GM23248 (cell line): ENCODE measurements at regions not wholly inside any gene's neighbourhood (a gene's known extent, or its start where the extent isn't known, plus 50 kb on each side); places are given as distances from the start of the nearest gene placed in this dataset.
"Not testable (repeated sequence)": the region's sequence is repeated elsewhere in the genome, so short reads cannot be mapped to it uniquely, and the experiment has no call there.

Source experiments
- DNase-seq: peaks from one replicate; pipeline ENCODE4 v3.0.0-alpha.2; 2015
- H2AFZ ChIP-seq: fragments of 200-600 bp; sonication (generic); 2 replicates; pipeline ENCODE4 v1.6.1; 2016; ENCODE audit warnings: antibody characterized with exemption
- H3F3A ChIP-seq: fragments of 200-600 bp; sonication (generic); 2 replicates; pipeline ENCODE4 v1.6.1; 2016; ENCODE audit warnings: mild to moderate bottlenecking, antibody characterized with exemption, mixed run types; ENCODE audit not compliant: insufficient read depth
- H3K27ac ChIP-seq: fragments of 200-600 bp; sonication (generic); 2 replicates; pipeline ENCODE4 v1.5.1; 2016; ENCODE audit warnings: mild to moderate bottlenecking
- H3K27me3 ChIP-seq: fragments of 200-600 bp; sonication (generic); replicated peaks from 2 replicates; pipeline ENCODE4 v1.6.1; 2016; ENCODE audit warnings: mild to moderate bottlenecking; ENCODE audit not compliant: insufficient read depth
- H3K36me3 ChIP-seq: fragments of 200-600 bp; sonication (generic); 2 replicates; pipeline ENCODE4 v1.6.1; 2016; ENCODE audit warnings: low read depth, mild to moderate bottlenecking
- H3K4me1 ChIP-seq: fragments of 200-600 bp; sonication (generic); 2 replicates; pipeline ENCODE4 v1.6.1; 2016; ENCODE audit warnings: mild to moderate bottlenecking; ENCODE audit not compliant: insufficient read depth
- H3K4me2 ChIP-seq: fragments of 200-600 bp; sonication (generic); one replicate; pipeline ENCODE4 v1.6.1; 2016; ENCODE audit warnings: mild to moderate bottlenecking; ENCODE audit not compliant: unreplicated experiment
- H3K4me3 ChIP-seq: fragments of 200-600 bp; sonication (generic); 2 replicates; pipeline ENCODE4 v1.5.1; 2016; ENCODE audit warnings: mild to moderate bottlenecking
- H3K79me2 ChIP-seq: fragments of 200-600 bp; sonication (generic); 2 replicates; pipeline ENCODE4 v1.6.1; 2016; ENCODE audit warnings: mild to moderate bottlenecking; ENCODE audit not compliant: insufficient read depth
- H3K9ac ChIP-seq: fragments of 200-600 bp; sonication (generic); 2 replicates; pipeline ENCODE4 v1.6.1; 2016; ENCODE audit warnings: mild to moderate bottlenecking
- H3K9me2 ChIP-seq: fragments of 200-600 bp; sonication (generic); 2 replicates; pipeline ENCODE4 v1.6.1; 2016; ENCODE audit warnings: mixed run types, mild to moderate bottlenecking, moderate library complexity; ENCODE audit not compliant: insufficient read depth
- H3K9me3 ChIP-seq: fragments of 200-600 bp; sonication (generic); one replicate; pipeline ENCODE4 v1.6.1; 2017; ENCODE audit warnings: low read depth
- H4K20me1 ChIP-seq: fragments of 200-600 bp; sonication (generic); 2 replicates; pipeline ENCODE4 v1.6.0; 2016; ENCODE audit not compliant: insufficient read depth
- EZH2 ChIP-seq: fragments of 200-600 bp; sonication (generic); IDR thresholded peaks from 2 replicates; pipeline ENCODE4 v1.6.1; 2018; ENCODE audit warnings: antibody characterized with exemption, mild to moderate bottlenecking; ENCODE audit not compliant: insufficient read depth, poor library complexity, severe bottlenecking
- EZH2phosphoT487 ChIP-seq: fragments of 200-600 bp; sonication (generic); IDR thresholded peaks from 2 replicates; pipeline ENCODE4 v1.6.1; 2018; ENCODE audit warnings: antibody characterized with exemption, moderate library complexity, mild to moderate bottlenecking, low read depth; ENCODE audit not compliant: insufficient read depth
- WGBS, 2 experiments: methylation state at CpG; one replicate each; pipeline ENCODE4 v1.1.6; 2015 to 2017; ENCODE audit warnings: low lambda C conversion rate in 2 of 2, low coverage in 1 of 2; ENCODE audit errors: missing lambda C conversion rate in 2 of 2; 5-methylcytosine and 5-hydroxymethylcytosine counted together
- in situ Hi-C: fragments of 300-500 bp; cut with MboI; formaldehyde crosslinking; loops from 2 replicates; pipeline ENCODE4 v1.15.0; 2020

GRCh38 chr13:59394496-59394895 is 769.2 kb downstream of the DIAPH3 start:
- no peaks in the 10 kb centered on the region for H3F3A ChIP-seq
- no peaks in the 10 kb centered on the region for H3K4me1 ChIP-seq
- no peak overlapping the region for H3K9ac ChIP-seq
- H3K4me3 ChIP-seq: no peak overlapping the region
- H3K27ac ChIP-seq: no peak overlapping the region
- H4K20me1 ChIP-seq: no peaks in the 10 kb centered on the region
- no peaks in the 10 kb centered on the region for H3K36me3 ChIP-seq
- TF ChIP-seq EZH2phosphoT487: no peak
- TF ChIP-seq EZH2: no peak
- 51 to 56% methylated on average over 2 of the region's 2 CpGs for WGBS, 2 experiments
- no peaks in the 10 kb centered on the region for H3K9me3 ChIP-seq
- no peaks in the 10 kb centered on the region; the same call in 1 of the 2 replicates for H3K27me3 ChIP-seq
- no peak overlapping the region for H2AFZ ChIP-seq
- in situ Hi-C loops: loop anchor here (10.0 to 25.0 kb wide), 2 partner anchors 370 to 518 kb away; no protein-coding TSS in a partner anchor
- no peak overlapping the region for H3K4me2 ChIP-seq
- no peak for DNase-seq
- no peaks in the 10 kb centered on the region for H3K79me2 ChIP-seq
- H3K9me2 ChIP-seq: no peaks in the 10 kb centered on the region

- Histone ChIP-seq H2AFZ (no peak overlapping the region), H3K9ac (no peak overlapping the region), H3K27ac (no peak overlapping the region), H3K79me2 (no peaks in the 10 kb centered on the region), H3K9me2 (no peaks in the 10 kb centered on the region), H3K4me1 (no peaks in the 10 kb centered on the region), H3K9me3 (no peaks in the 10 kb centered on the region), H3K4me3 (no peak overlapping the region), H3K27me3 (no peaks in the 10 kb centered on the region; the same call in 1 of the 2 replicates), H3F3A (no peaks in the 10 kb centered on the region), H3K4me2 (no peak overlapping the region), H3K36me3 (no peaks in the 10 kb centered on the region), H4K20me1 (no peaks in the 10 kb centered on the region)
- TF ChIP-seq EZH2 (no peak), EZH2phosphoT487 (no peak)
- in situ Hi-C loops: loop anchor here (10.0 to 25.0 kb wide), 2 partner anchors 367 to 514 kb away; no protein-coding TSS in a partner anchor
- DNase-seq: no peak
- WGBS, 2 experiments: 8 to 12% methylated on average over 3 of the region's 3 CpGs
Observed at GRCh38 chr13:59398127-59398526, 765.6 kb downstream of the DIAPH3 start.

- no peak for TF ChIP-seq EZH2phosphoT487
- no peak for TF ChIP-seq EZH2
- Histone ChIP-seq H4K20me1 (no peaks in the 10 kb centered on the region), H3K9me2 (no peaks in the 10 kb centered on the region), H3K4me3 (no peak overlapping the region), H3F3A (no peaks in the 10 kb centered on the region), H3K27ac (no peak overlapping the region), H3K4me1 (no peaks in the 10 kb centered on the region), H3K9me3 (no peaks in the 10 kb centered on the region), H3K4me2 (no peak overlapping the region), H3K9ac (no peak overlapping the region), H3K27me3 (no peaks in the 10 kb centered on the region; the same call in 1 of the 2 replicates), H3K36me3 (no peaks in the 10 kb centered on the region), H2AFZ (no peak overlapping the region), H3K79me2 (no peaks in the 10 kb centered on the region)
- 10 to 11% methylated on average over 4 of the region's 4 CpGs for WGBS, 2 experiments
- in situ Hi-C loops: loop anchor here (10.0 to 25.0 kb wide), 2 partner anchors 366 to 514 kb away; no protein-coding TSS in a partner anchor
- no peak for DNase-seq
Observed at GRCh38 chr13:59398661-59399060, 765.1 kb downstream of the DIAPH3 start.

GRCh38 chr13:59399513-59399912 is 764.2 kb downstream of the DIAPH3 start:
- no peaks in the 10 kb centered on the region for H3K9me2 ChIP-seq
- no peak overlapping the region for H3K4me2 ChIP-seq
- H3K4me3 ChIP-seq: no peak overlapping the region
- H3K27ac ChIP-seq: no peak overlapping the region
- no peaks in the 10 kb centered on the region for H3K4me1 ChIP-seq
- no peaks in the 10 kb centered on the region for H3K9me3 ChIP-seq
- in situ Hi-C loops: loop anchor here (10.0 to 25.0 kb wide), 2 partner anchors 365 to 513 kb away; no protein-coding TSS in a partner anchor
- DNase-seq: no peak
- H4K20me1 ChIP-seq: no peaks in the 10 kb centered on the region
- no peak for TF ChIP-seq EZH2
- no peak for TF ChIP-seq EZH2phosphoT487
- no peaks in the 10 kb centered on the region for H3F3A ChIP-seq
- no peaks in the 10 kb centered on the region for H3K36me3 ChIP-seq
- no peaks in the 10 kb centered on the region for H3K79me2 ChIP-seq
- H2AFZ ChIP-seq: no peak overlapping the region
- no peaks in the 10 kb centered on the region; the same call in 1 of the 2 replicates for H3K27me3 ChIP-seq
- no peak overlapping the region for H3K9ac ChIP-seq

- no peak overlapping the region for H2AFZ ChIP-seq
- no peaks in the 10 kb centered on the region for H3K79me2 ChIP-seq
- no peaks in the 10 kb centered on the region for H3K36me3 ChIP-seq
- no peak overlapping the region for H3K27ac ChIP-seq
- no peaks in the 10 kb centered on the region for H3F3A ChIP-seq
- no peaks in the 10 kb centered on the region for H3K27me3 ChIP-seq
- H3K4me1 ChIP-seq: no peaks in the 10 kb centered on the region
- in situ Hi-C loops: no loop called here
- H4K20me1 ChIP-seq: no peaks in the 10 kb centered on the region
- no peaks in the 10 kb centered on the region for H3K9me2 ChIP-seq
- H3K4me3 ChIP-seq: no peak overlapping the region
- no peak for DNase-seq
- no peaks in the 10 kb centered on the region for H3K9me3 ChIP-seq
- TF ChIP-seq EZH2phosphoT487 (no peak), EZH2 (no peak)
- H3K4me2 ChIP-seq: no peak overlapping the region
- no peak overlapping the region for H3K9ac ChIP-seq
Observed at GRCh38 chr13:59404331-59404730, 759.4 kb downstream of the DIAPH3 start.

- H3K27ac ChIP-seq, DNase-seq, H3K79me2 ChIP-seq, H2AFZ ChIP-seq, H3K27me3 ChIP-seq, H3F3A ChIP-seq, H3K4me2 ChIP-seq, H3K9me2 ChIP-seq, H3K4me1 ChIP-seq, H3K4me3 ChIP-seq, in situ Hi-C loops, H4K20me1 ChIP-seq, H3K9me3 ChIP-seq, H3K36me3 ChIP-seq, H3K9ac ChIP-seq: not testable (repeated sequence)
- WGBS, 2 experiments: 17 to 27% methylated on average over 2 of the region's 2 CpGs
Observed at GRCh38 chr13:59407251-59407650, 756.5 kb downstream of the DIAPH3 start.
